ENCODE measurements at regions not wholly inside any gene's neighbourhood (a gene's known extent, or its start where the extent isn't known, plus 50 kb on each side); places are given as distances from the start of the nearest gene placed in this dataset.

DNA sequence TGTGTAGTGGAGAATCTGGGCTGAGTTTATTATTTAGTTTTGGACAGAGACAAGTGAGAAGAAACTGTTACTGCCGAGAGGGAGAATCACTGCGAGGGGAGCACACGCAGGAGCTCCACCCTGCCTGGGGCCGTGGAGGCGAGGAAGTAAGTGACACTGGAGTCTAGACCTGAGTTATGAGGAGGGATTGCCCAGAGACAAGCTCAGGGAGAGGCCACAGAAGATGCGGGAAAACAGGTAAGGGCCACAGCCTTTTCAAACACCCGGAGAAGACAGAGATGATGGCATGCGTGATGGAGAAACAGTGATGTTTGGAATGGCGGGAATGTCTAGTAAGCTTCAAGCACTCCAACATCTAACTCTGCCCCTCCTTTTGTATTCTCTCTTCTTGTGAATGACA is 84.1 kb downstream of the TNFSF11 start:
- H3K27me3 Mint-ChIP-seq (ENCODE audit: low read depth): no peaks in the 10 kb centered on the region
- DNase-seq (ENCODE audit: low spot score) (no peak), ATAC-seq (no peak)
- H3K4me3 Mint-ChIP-seq: no peak overlapping the region
- TF ChIP-seq, protein P1, sequence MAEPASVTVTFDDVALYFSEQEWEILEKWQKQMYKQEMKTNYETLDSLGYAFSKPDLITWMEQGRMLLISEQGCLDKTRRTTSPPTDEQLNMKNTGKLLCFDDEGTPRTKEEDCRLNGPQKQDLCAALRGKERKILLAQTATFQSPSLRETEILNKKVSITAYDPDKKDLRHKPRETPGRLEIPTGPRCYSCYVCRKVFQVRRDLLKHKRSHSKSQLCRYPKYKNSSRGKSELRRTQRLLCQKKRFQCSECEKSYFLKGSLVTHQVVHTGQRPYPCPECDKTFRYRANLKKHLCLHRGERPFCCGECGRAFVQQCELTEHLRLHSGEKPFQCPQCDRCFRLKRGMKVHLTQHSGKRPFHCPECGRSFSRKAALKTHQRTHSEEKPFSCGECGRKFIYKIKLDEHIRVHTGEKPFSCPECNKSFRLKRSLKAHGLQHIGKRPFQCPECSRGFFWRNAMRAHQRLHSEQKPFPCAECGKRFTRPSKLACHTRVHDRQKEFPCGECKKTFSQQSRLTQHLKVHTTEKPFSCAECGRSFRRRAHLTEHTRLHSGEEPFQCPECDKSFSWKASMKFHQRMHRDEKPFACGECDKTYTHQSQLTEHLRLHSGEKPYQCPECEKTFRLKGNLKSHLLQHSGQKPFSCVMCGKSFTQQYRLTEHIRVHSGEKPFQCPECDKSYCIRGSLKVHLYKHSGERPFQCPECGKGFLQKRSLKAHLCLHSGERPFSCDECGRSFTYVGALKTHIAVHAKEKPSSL (CRISPR knock-in tag; conservative IDR thresholded peaks at IDR 0.05): no peak
- TF ChIP-seq, protein P2, sequence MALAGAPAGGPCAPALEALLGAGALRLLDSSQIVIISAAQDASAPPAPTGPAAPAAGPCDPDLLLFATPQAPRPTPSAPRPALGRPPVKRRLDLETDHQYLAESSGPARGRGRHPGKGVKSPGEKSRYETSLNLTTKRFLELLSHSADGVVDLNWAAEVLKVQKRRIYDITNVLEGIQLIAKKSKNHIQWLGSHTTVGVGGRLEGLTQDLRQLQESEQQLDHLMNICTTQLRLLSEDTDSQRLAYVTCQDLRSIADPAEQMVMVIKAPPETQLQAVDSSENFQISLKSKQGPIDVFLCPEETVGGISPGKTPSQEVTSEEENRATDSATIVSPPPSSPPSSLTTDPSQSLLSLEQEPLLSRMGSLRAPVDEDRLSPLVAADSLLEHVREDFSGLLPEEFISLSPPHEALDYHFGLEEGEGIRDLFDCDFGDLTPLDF (CRISPR knock-in tag; IDR thresholded peaks at IDR 0.05): no peak
- TF ChIP-seq IRF2 (CRISPR knock-in tag; IDR thresholded peaks at IDR 0.05; ENCODE audit: borderline replicate concordance, low read depth): no peak
- peaks cover 34% of the 10 kb centered on the region for H3K4me1 Mint-ChIP-seq
- H3K36me3 Mint-ChIP-seq: no peaks in the 10 kb centered on the region
- POLR2A ChIA-PET: no interaction called here
- H3K9me3 Mint-ChIP-seq: no peaks in the 10 kb centered on the region
- H3K27ac Mint-ChIP-seq: no peak overlapping the region
- CTCF ChIA-PET: no interaction called here

DNA sequence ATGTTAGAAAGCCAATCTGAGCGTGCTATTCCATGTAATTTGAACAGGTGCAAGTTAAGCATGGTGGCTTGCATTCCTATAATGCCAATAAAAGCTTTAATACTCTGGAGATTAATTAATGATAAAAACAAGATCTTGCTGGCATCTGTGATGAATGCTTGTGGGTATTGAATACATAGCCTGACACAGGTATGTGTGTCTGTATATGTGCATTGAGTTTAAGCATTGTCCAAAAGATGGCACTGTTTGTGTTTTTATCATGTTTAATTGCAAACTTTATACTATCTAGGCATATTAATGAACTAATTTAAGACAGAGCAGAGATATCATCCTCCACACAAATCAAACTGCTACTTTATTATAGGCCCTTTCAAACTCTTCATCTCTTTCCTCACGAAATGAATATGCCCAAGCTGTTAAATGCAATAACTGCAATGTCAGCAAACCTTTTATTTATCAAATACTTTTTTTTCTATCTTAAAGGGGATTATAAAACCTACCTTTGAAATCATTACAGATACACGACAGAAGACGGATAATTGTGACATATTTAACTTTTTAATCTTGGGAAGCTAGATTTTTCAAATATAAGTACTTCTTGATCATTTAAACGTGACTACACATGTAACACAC is 86.5 kb downstream of the TNFSF11 start:
- H3K36me3 Mint-ChIP-seq: no peaks in the 10 kb centered on the region
- no peak overlapping the region for H3K4me3 Mint-ChIP-seq
- no peak for ATAC-seq
- no peak for DNase-seq (ENCODE audit: low spot score)
- POLR2A ChIA-PET: no interaction called here
- no peaks in the 10 kb centered on the region for H3K27me3 Mint-ChIP-seq (ENCODE audit: low read depth)
- no peak overlapping the region for H3K27ac Mint-ChIP-seq
- H3K4me1 Mint-ChIP-seq: peaks cover 25% of the 10 kb centered on the region
- no peaks in the 10 kb centered on the region for H3K9me3 Mint-ChIP-seq
- CTCF ChIA-PET: no interaction called here
- TF ChIP-seq ETV6 (CRISPR knock-in tag; IDR thresholded peaks at IDR 0.05) (no peak), SP1 (CRISPR knock-in tag; conservative IDR thresholded peaks at IDR 0.05) (no peak)
- TF ChIP-seq, protein P3, sequence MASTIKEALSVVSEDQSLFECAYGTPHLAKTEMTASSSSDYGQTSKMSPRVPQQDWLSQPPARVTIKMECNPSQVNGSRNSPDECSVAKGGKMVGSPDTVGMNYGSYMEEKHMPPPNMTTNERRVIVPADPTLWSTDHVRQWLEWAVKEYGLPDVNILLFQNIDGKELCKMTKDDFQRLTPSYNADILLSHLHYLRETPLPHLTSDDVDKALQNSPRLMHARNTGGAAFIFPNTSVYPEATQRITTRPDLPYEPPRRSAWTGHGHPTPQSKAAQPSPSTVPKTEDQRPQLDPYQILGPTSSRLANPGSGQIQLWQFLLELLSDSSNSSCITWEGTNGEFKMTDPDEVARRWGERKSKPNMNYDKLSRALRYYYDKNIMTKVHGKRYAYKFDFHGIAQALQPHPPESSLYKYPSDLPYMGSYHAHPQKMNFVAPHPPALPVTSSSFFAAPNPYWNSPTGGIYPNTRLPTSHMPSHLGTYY (CRISPR knock-in tag; IDR thresholded peaks at IDR 0.05): no peak

- POLR2A ChIA-PET: no interaction called here
- CTCF ChIA-PET: no interaction called here
- DNase-seq (ENCODE audit: low spot score) (no peak), ATAC-seq (no peak)
- Mint-ChIP-seq H3K4me3 (no peak overlapping the region), H3K9me3 (peaks cover 18% of the 10 kb centered on the region), H3K27me3 (ENCODE audit: low read depth) (no peaks in the 10 kb centered on the region), H3K4me1 (no peaks in the 10 kb centered on the region), H3K27ac (no peak overlapping the region), H3K36me3 (peaks cover 3% of the 10 kb centered on the region)
- TF ChIP-seq SP1 (CRISPR knock-in tag; conservative IDR thresholded peaks at IDR 0.05): no peak
- TF ChIP-seq OVOL2 (CRISPR knock-in tag; IDR thresholded peaks at IDR 0.05; ENCODE audit: borderline replicate concordance): no peak
- no peak for TF ChIP-seq TEAD4 (CRISPR knock-in tag; IDR thresholded peaks at IDR 0.05)
- TF ChIP-seq SMAD3 (CRISPR knock-in tag; IDR thresholded peaks at IDR 0.05; ENCODE audit: borderline replicate concordance): no peak
- TF ChIP-seq MXD4 (CRISPR knock-in tag; IDR thresholded peaks at IDR 0.05; ENCODE audit: borderline replicate concordance): no peak
- no peak for TF ChIP-seq NR1H2 (CRISPR knock-in tag; IDR thresholded peaks at IDR 0.05)
- no peak for TF ChIP-seq ATF1 (CRISPR knock-in tag; IDR thresholded peaks at IDR 0.05)
- no peak for TF ChIP-seq NR2C2 (CRISPR knock-in tag; IDR thresholded peaks at IDR 0.05)
- no peak for TF ChIP-seq ZNF317 (CRISPR knock-in tag; IDR thresholded peaks at IDR 0.05; ENCODE audit: borderline replicate concordance, low read depth)
- no peak for TF ChIP-seq GTF2I (CRISPR knock-in tag; conservative IDR thresholded peaks at IDR 0.05)
- no peak for TF ChIP-seq JUN (CRISPR knock-in tag; IDR thresholded peaks at IDR 0.05)
- TF ChIP-seq, protein P4, sequence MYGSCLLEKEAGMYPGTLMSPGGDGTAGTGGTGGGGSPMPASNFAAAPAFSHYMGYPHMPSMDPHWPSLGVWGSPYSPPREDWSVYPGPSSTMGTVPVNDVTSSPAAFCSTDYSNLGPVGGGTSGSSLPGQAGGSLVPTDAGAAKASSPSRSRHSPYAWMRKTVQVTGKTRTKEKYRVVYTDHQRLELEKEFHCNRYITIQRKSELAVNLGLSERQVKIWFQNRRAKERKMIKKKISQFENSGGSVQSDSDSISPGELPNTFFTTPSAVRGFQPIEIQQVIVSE (CRISPR knock-in tag; IDR thresholded peaks at IDR 0.05; ENCODE audit: borderline replicate concordance): no peak
- TF ChIP-seq, protein P5, sequence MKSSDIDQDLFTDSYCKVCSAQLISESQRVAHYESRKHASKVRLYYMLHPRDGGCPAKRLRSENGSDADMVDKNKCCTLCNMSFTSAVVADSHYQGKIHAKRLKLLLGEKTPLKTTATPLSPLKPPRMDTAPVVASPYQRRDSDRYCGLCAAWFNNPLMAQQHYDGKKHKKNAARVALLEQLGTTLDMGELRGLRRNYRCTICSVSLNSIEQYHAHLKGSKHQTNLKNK (CRISPR knock-in tag; IDR thresholded peaks at IDR 0.05): no peak
These were observed 93.7 kb downstream of the TNFSF11 start for GRCh38 chr13:42667638-42668037.

Data from WTC11 (cell line).